ENCODE measurements at regions not wholly inside any gene's neighbourhood (a gene's known extent, or its start where the extent isn't known, plus 50 kb on each side); places are given as distances from the start of the nearest gene placed in this dataset.

- DNase-seq = no peak
These were observed 177.2 kb downstream of the FOXL1 start for GRCh38 chr16:86755571-86756006.

GRCh38 chr16:86756882-86757703 lies 178.7 kb downstream of the FOXL1 start:
- in situ Hi-C loops (cut with MboI) = loop anchor here (10.0 kb wide), 1 partner anchor 172 kb away; no protein-coding TSS in a partner anchor
- no peak overlapping the region for H3K4me2 ChIP-seq (ENCODE audit: unreplicated experiment)
- H3K9ac ChIP-seq = no peak overlapping the region
- TF ChIP-seq EZH2 (IDR thresholded peaks at IDR 0.05; ENCODE audit: insufficient read depth, poor library complexity, severe bottlenecking) = no peak
- TF ChIP-seq EZH2phosphoT487 (IDR thresholded peaks at IDR 0.05; ENCODE audit: insufficient read depth, low read depth) = no peak
- H3K27ac ChIP-seq = no peak overlapping the region
- no peak for DNase-seq
- H2AFZ ChIP-seq = no peak overlapping the region
- no peaks in the 10 kb centered on the region for H3K79me2 ChIP-seq (ENCODE audit: insufficient read depth)
- no peaks in the 10 kb centered on the region for H3K9me3 ChIP-seq (ENCODE audit: low read depth)
- H4K20me1 ChIP-seq (ENCODE audit: insufficient read depth) = no peaks in the 10 kb centered on the region
- WGBS, 2 experiments (ENCODE audit: low coverage in 1 of 2, low lambda C conversion rate in 2 of 2, missing lambda C conversion rate in 2 of 2) = 78 to 86% methylated on average over 12 of the region's 12 CpGs
- H3K4me3 ChIP-seq = no peak overlapping the region
- peaks cover 5% of the 10 kb centered on the region for H3F3A ChIP-seq (ENCODE audit: insufficient read depth)
- H3K9me2 ChIP-seq (ENCODE audit: insufficient read depth) = no peaks in the 10 kb centered on the region
- no peaks in the 10 kb centered on the region for H3K27me3 ChIP-seq (replicated peaks; ENCODE audit: insufficient read depth)
- H3K4me1 ChIP-seq (ENCODE audit: insufficient read depth) = peaks cover 13% of the 10 kb centered on the region; the same call in 1 of the 2 replicates
- no peaks in the 10 kb centered on the region for H3K36me3 ChIP-seq (ENCODE audit: low read depth)

More at GRCh38 chr16:86755571-86756006, 177.2 kb downstream of the FOXL1 start:
- in situ Hi-C loops (cut with MboI) = loop anchor here (10.0 kb wide), 1 partner anchor 171 kb away; no protein-coding TSS in a partner anchor
- Histone ChIP-seq H3K79me2 (ENCODE audit: insufficient read depth) (no peaks in the 10 kb centered on the region), H3K4me2 (ENCODE audit: unreplicated experiment) (no peak overlapping the region), H4K20me1 (ENCODE audit: insufficient read depth) (no peaks in the 10 kb centered on the region), H3K9me2 (ENCODE audit: insufficient read depth) (no peaks in the 10 kb centered on the region), H3K27me3 (replicated peaks; ENCODE audit: insufficient read depth) (no peaks in the 10 kb centered on the region), H3K9ac (no peak overlapping the region), H3K4me3 (no peak overlapping the region), H3K27ac (no peak overlapping the region), H3K4me1 (ENCODE audit: insufficient read depth) (peaks cover 13% of the 10 kb centered on the region), H3K9me3 (ENCODE audit: low read depth) (no peaks in the 10 kb centered on the region), H3F3A (ENCODE audit: insufficient read depth) (peaks cover 13% of the 10 kb centered on the region; the same call in 1 of the 2 replicates), H2AFZ (no peak overlapping the region), H3K36me3 (ENCODE audit: low read depth) (no peaks in the 10 kb centered on the region)
- WGBS, 2 experiments (ENCODE audit: low coverage in 1 of 2, low lambda C conversion rate in 2 of 2, missing lambda C conversion rate in 2 of 2) = 89 to 92% methylated on average over 12 to 13 of the region's 13 CpGs
- no peak for TF ChIP-seq EZH2 (IDR thresholded peaks at IDR 0.05; ENCODE audit: insufficient read depth, poor library complexity, severe bottlenecking)
- TF ChIP-seq EZH2phosphoT487 (IDR thresholded peaks at IDR 0.05; ENCODE audit: insufficient read depth, low read depth) = no peak

- DNase-seq = no peak
- H3K4me3 ChIP-seq = no peak overlapping the region
- H3K36me3 ChIP-seq (ENCODE audit: low read depth) = no peaks in the 10 kb centered on the region
- H3K4me1 ChIP-seq (ENCODE audit: insufficient read depth) = peaks cover 15% of the 10 kb centered on the region; the same call in 1 of the 2 replicates
- no peak for TF ChIP-seq EZH2 (IDR thresholded peaks at IDR 0.05; ENCODE audit: insufficient read depth, poor library complexity, severe bottlenecking)
- TF ChIP-seq EZH2phosphoT487 (IDR thresholded peaks at IDR 0.05; ENCODE audit: insufficient read depth, low read depth) = no peak
- no peak overlapping the region for H3K9ac ChIP-seq
- no peak overlapping the region for H2AFZ ChIP-seq
- no peaks in the 10 kb centered on the region for H3K9me3 ChIP-seq (ENCODE audit: low read depth)
- H3F3A ChIP-seq (ENCODE audit: insufficient read depth) = peaks cover 5% of the 10 kb centered on the region
- H3K27ac ChIP-seq = no peak overlapping the region
- no peak overlapping the region for H3K4me2 ChIP-seq (ENCODE audit: unreplicated experiment)
- no peaks in the 10 kb centered on the region for H3K9me2 ChIP-seq (ENCODE audit: insufficient read depth)
- no peaks in the 10 kb centered on the region for H3K27me3 ChIP-seq (replicated peaks; ENCODE audit: insufficient read depth)
- in situ Hi-C loops (cut with MboI) = loop anchor here (10.0 kb wide), 1 partner anchor 173 kb away; no protein-coding TSS in a partner anchor
- no peaks in the 10 kb centered on the region for H3K79me2 ChIP-seq (ENCODE audit: insufficient read depth)
- WGBS, 2 experiments (ENCODE audit: low coverage in 1 of 2, low lambda C conversion rate in 2 of 2, missing lambda C conversion rate in 2 of 2) = 96 to 100% methylated on average over 3 of the region's 3 CpGs
- H4K20me1 ChIP-seq (ENCODE audit: insufficient read depth) = no peaks in the 10 kb centered on the region
These were observed 179.3 kb downstream of the FOXL1 start for GRCh38 chr16:86757704-86758040.

- no peak overlapping the region for H3K4me2 ChIP-seq (ENCODE audit: unreplicated experiment)
- H3K36me3 ChIP-seq (ENCODE audit: low read depth) = no peaks in the 10 kb centered on the region
- H3K79me2 ChIP-seq (ENCODE audit: insufficient read depth) = no peaks in the 10 kb centered on the region
- H3F3A ChIP-seq (ENCODE audit: insufficient read depth) = peaks cover 5% of the 10 kb centered on the region
- in situ Hi-C loops (cut with MboI) = loop anchor here (10.0 kb wide), 1 partner anchor 174 kb away; no protein-coding TSS in a partner anchor
- no peak overlapping the region for H3K9ac ChIP-seq
- no peak overlapping the region for H3K4me3 ChIP-seq
- no peak for DNase-seq
- H3K9me2 ChIP-seq (ENCODE audit: insufficient read depth) = no peaks in the 10 kb centered on the region
- TF ChIP-seq EZH2 (IDR thresholded peaks at IDR 0.05; ENCODE audit: insufficient read depth, poor library complexity, severe bottlenecking) = no peak
- TF ChIP-seq EZH2phosphoT487 (IDR thresholded peaks at IDR 0.05; ENCODE audit: insufficient read depth, low read depth) = no peak
- 80 to 81% methylated on average over 8 of the region's 8 CpGs for WGBS, 2 experiments (ENCODE audit: low coverage in 1 of 2, low lambda C conversion rate in 2 of 2, missing lambda C conversion rate in 2 of 2)
- peaks cover 15% of the 10 kb centered on the region; the same call in 1 of the 2 replicates for H3K4me1 ChIP-seq (ENCODE audit: insufficient read depth)
- H3K27me3 ChIP-seq (replicated peaks; ENCODE audit: insufficient read depth) = no peaks in the 10 kb centered on the region
- no peaks in the 10 kb centered on the region for H4K20me1 ChIP-seq (ENCODE audit: insufficient read depth)
- no peak overlapping the region for H2AFZ ChIP-seq
- H3K27ac ChIP-seq = no peak overlapping the region
- no peaks in the 10 kb centered on the region for H3K9me3 ChIP-seq (ENCODE audit: low read depth)
These were observed 180.6 kb downstream of the FOXL1 start for GRCh38 chr16:86758932-86759331.

Measured in GM23248 (cell line).